Activated CD4-positive, alpha-beta T cell treated with anti-CD3 and anti-CD28 coated beads for 36 hours (primary cell): ENCODE measurements at regions not wholly inside any gene's neighbourhood (a gene's known extent, or its start where the extent isn't known, plus 50 kb on each side); places are given as distances from the start of the nearest gene placed in this dataset.

Experiments used
- ATAC-seq: fragments of 200-7000 bp; cut with Tn5 transposase; one replicate; pipeline ENCODE4 v1.10.0; 2021; ENCODE audit warnings: mild to moderate bottlenecking, moderate library complexity
- CTCF ChIA-PET: fragments of 350-600 bp; sonication (Branson Sonifier 250); formaldehyde crosslinking; loops from one replicate; lab custom pipeline; 2021; ENCODE audit warnings: antibody characterized with exemption; lab: Charles Lee
- POLR2A ChIA-PET: fragments of 350-600 bp; sonication (Branson Sonifier 250); formaldehyde crosslinking; loops from one replicate; lab custom pipeline; 2021; ENCODE audit warnings: antibody characterized with exemption, inconsistent platforms; lab: Charles Lee
- DNase-seq: peaks from one replicate; pipeline ENCODE4 v3.0.0-alpha.2; 2020
- H3K27ac Mint-ChIP-seq: one replicate; pipeline ENCODE4 v1.8.0; 2021; ENCODE audit warnings: mixed read lengths
- H3K27me3 Mint-ChIP-seq: one replicate; pipeline ENCODE4 v1.8.0; 2021; ENCODE audit warnings: mixed read lengths
- H3K36me3 Mint-ChIP-seq: one replicate; pipeline ENCODE4 v1.8.0; 2021; ENCODE audit warnings: low read depth, mixed read lengths
- H3K4me1 Mint-ChIP-seq: one replicate; pipeline ENCODE4 v1.8.0; 2021; ENCODE audit warnings: mixed read lengths
- H3K4me3 Mint-ChIP-seq: one replicate; pipeline ENCODE4 v1.8.0; 2021; ENCODE audit warnings: mild to moderate bottlenecking, moderate library complexity, mixed read lengths
- H3K9me3 Mint-ChIP-seq: one replicate; pipeline ENCODE4 v1.8.0; 2021; ENCODE audit warnings: low read depth, mixed read lengths
- intact Hi-C, 2 experiments: fragments of 100-400 bp; cut with DNase I in 1 of 2; cut with micrococcal nuclease in 1 of 2; formaldehyde crosslinking; loops; one replicate each; pipeline versions ENCODE4 v1.14.2 to v1.15.1; 2022 to 2024; cut with DNase I, micrococcal nuclease

GRCh38 chr16:50436271-50436670 lies 67.5 kb upstream of the BRD7 start:
- ChIA-PET POLR2A (no interaction called here), CTCF (interaction anchor here (0.7 kb wide), 1 partner anchor 241 kb away, joined by 3 read pairs; no protein-coding TSS in a partner anchor)

GRCh38 chr16:50434872-50435478 lies 66.2 kb upstream of the BRD7 start:
- intact Hi-C loops: no loop called here
- H3K27me3 Mint-ChIP-seq: no peaks in the 10 kb centered on the region
- no peak for DNase-seq
- H3K4me1 Mint-ChIP-seq: no peaks in the 10 kb centered on the region
- CTCF ChIA-PET: no interaction called here
- no peak overlapping the region for H3K4me3 Mint-ChIP-seq
- H3K36me3 Mint-ChIP-seq: peaks cover under 1% of the 10 kb centered on the region
- no peak overlapping the region for H3K27ac Mint-ChIP-seq
- ATAC-seq: no peak
- POLR2A ChIA-PET: no interaction called here
- H3K9me3 Mint-ChIP-seq: peaks cover 9% of the 10 kb centered on the region

More at GRCh38 chr16:50436271-50436670, 67.5 kb upstream of the BRD7 start:
- peaks cover 14% of the 10 kb centered on the region for H3K9me3 Mint-ChIP-seq
- H3K27ac Mint-ChIP-seq: no peak overlapping the region
- intact Hi-C loops: no loop called here
- no peak for ATAC-seq
- H3K36me3 Mint-ChIP-seq: peaks cover 5% of the 10 kb centered on the region
- DNase-seq: no peak
- H3K4me1 Mint-ChIP-seq: no peaks in the 10 kb centered on the region
- no peak overlapping the region for H3K4me3 Mint-ChIP-seq
- no peaks in the 10 kb centered on the region for H3K27me3 Mint-ChIP-seq

GRCh38 chr16:50430076-50430475 lies 61.3 kb upstream of the BRD7 start:
- intact Hi-C loops: no loop called here
- POLR2A ChIA-PET: no interaction called here

GRCh38 chr16:50428742-50429141 lies 60.0 kb upstream of the BRD7 start:
- H3K27me3 Mint-ChIP-seq: peaks cover 2% of the 10 kb centered on the region
- ChIA-PET POLR2A (no interaction called here), CTCF (interaction anchor here (1.6 kb wide), 2 partner anchors 16 to 27 kb away, joined by 3 read pairs; no protein-coding TSS in a partner anchor)
- no peak for DNase-seq
- ATAC-seq: no peak
- intact Hi-C loops: no loop called here
- no peaks in the 10 kb centered on the region for H3K36me3 Mint-ChIP-seq
- no peak overlapping the region for H3K4me3 Mint-ChIP-seq
- H3K27ac Mint-ChIP-seq: no peak overlapping the region
- H3K9me3 Mint-ChIP-seq: no peaks in the 10 kb centered on the region
- H3K4me1 Mint-ChIP-seq: no peaks in the 10 kb centered on the region

More at GRCh38 chr16:50430076-50430475, 61.3 kb upstream of the BRD7 start:
- H3K27ac Mint-ChIP-seq: no peak overlapping the region
- no peaks in the 10 kb centered on the region for H3K36me3 Mint-ChIP-seq
- peaks cover 2% of the 10 kb centered on the region for H3K27me3 Mint-ChIP-seq
- no peaks in the 10 kb centered on the region for H3K4me1 Mint-ChIP-seq
- H3K4me3 Mint-ChIP-seq: no peak overlapping the region
- no peak for DNase-seq
- no peaks in the 10 kb centered on the region for H3K9me3 Mint-ChIP-seq
- no peak for ATAC-seq
- CTCF ChIA-PET: interaction anchor here (1.6 kb wide), 1 partner anchor 15 kb away, joined by 3 read pairs; no protein-coding TSS in a partner anchor

GRCh38 chr16:50428116-50428515 lies 59.3 kb upstream of the BRD7 start:
- H3K9me3 Mint-ChIP-seq: no peaks in the 10 kb centered on the region
- ChIA-PET POLR2A (no interaction called here), CTCF (interaction anchor here (1.6 kb wide), 1 partner anchor 27 kb away, joined by 3 read pairs; no protein-coding TSS in a partner anchor)
- intact Hi-C loops: no loop called here
- no peak overlapping the region for H3K4me3 Mint-ChIP-seq
- ATAC-seq: no peak
- no peak overlapping the region for H3K27ac Mint-ChIP-seq
- peaks cover 2% of the 10 kb centered on the region for H3K27me3 Mint-ChIP-seq
- DNase-seq: no peak
- no peaks in the 10 kb centered on the region for H3K4me1 Mint-ChIP-seq
- no peaks in the 10 kb centered on the region for H3K36me3 Mint-ChIP-seq

- Mint-ChIP-seq H3K9me3 (peaks cover 2% of the 10 kb centered on the region), H3K4me3 (no peak overlapping the region), H3K4me1 (no peaks in the 10 kb centered on the region), H3K27me3 (peaks cover 2% of the 10 kb centered on the region), H3K27ac (no peak overlapping the region), H3K36me3 (no peaks in the 10 kb centered on the region)
- no peak for ATAC-seq
- DNase-seq: no peak
- intact Hi-C loops: no loop called here
- ChIA-PET POLR2A (no interaction called here), CTCF (no interaction called here)
These were observed 58.3 kb upstream of the BRD7 start for GRCh38 chr16:50427107-50427506.

- ATAC-seq: no peak
- no peaks in the 10 kb centered on the region for H3K36me3 Mint-ChIP-seq
- H3K27ac Mint-ChIP-seq: no peak overlapping the region
- no peak for DNase-seq
- ChIA-PET POLR2A (interaction anchor here (0.7 kb wide), 1 partner anchor 44 kb away, joined by 3 read pairs; no protein-coding TSS in a partner anchor), CTCF (no interaction called here)
- no peaks in the 10 kb centered on the region for H3K4me1 Mint-ChIP-seq
- H3K27me3 Mint-ChIP-seq: peaks cover 2% of the 10 kb centered on the region
- intact Hi-C loops: no loop called here
- no peak overlapping the region for H3K4me3 Mint-ChIP-seq
- peaks cover 2% of the 10 kb centered on the region for H3K9me3 Mint-ChIP-seq
These were observed 56.9 kb upstream of the BRD7 start for GRCh38 chr16:50425648-50426047.

GRCh38 chr16:50425044-50425443 lies 56.3 kb upstream of the BRD7 start:
- H3K9me3 Mint-ChIP-seq: peaks cover 5% of the 10 kb centered on the region
- no peak overlapping the region for H3K27ac Mint-ChIP-seq
- H3K27me3 Mint-ChIP-seq: peaks cover 2% of the 10 kb centered on the region
- H3K36me3 Mint-ChIP-seq: no peaks in the 10 kb centered on the region
- no peak overlapping the region for H3K4me3 Mint-ChIP-seq
- ATAC-seq (no peak), DNase-seq (no peak)
- CTCF ChIA-PET: no interaction called here
- intact Hi-C loops: no loop called here
- POLR2A ChIA-PET: interaction anchor here (0.7 kb wide), 1 partner anchor 45 kb away, joined by 3 read pairs; no protein-coding TSS in a partner anchor
- H3K4me1 Mint-ChIP-seq: no peaks in the 10 kb centered on the region

GRCh38 chr16:50422926-50423325 lies 54.1 kb upstream of the BRD7 start:
- no peak for ATAC-seq
- H3K27ac Mint-ChIP-seq: no peak overlapping the region
- intact Hi-C loops: no loop called here

GRCh38 chr16:50419116-50419515 lies 50.3 kb upstream of the BRD7 start:
- Mint-ChIP-seq H3K27ac (no peak overlapping the region), H3K36me3 (no peaks in the 10 kb centered on the region), H3K27me3 (peaks cover 2% of the 10 kb centered on the region), H3K4me3 (no peak overlapping the region), H3K4me1 (no peaks in the 10 kb centered on the region), H3K9me3 (peaks cover 26% of the 10 kb centered on the region)
- ChIA-PET POLR2A (no interaction called here), CTCF (no interaction called here)
- ATAC-seq: no peak
- intact Hi-C loops: no loop called here
- no peak for DNase-seq

More at GRCh38 chr16:50422926-50423325, 54.1 kb upstream of the BRD7 start:
- H3K9me3 Mint-ChIP-seq: peaks cover 17% of the 10 kb centered on the region
- H3K4me3 Mint-ChIP-seq: no peak overlapping the region
- CTCF ChIA-PET: no interaction called here
- POLR2A ChIA-PET: no interaction called here
- H3K27me3 Mint-ChIP-seq: peaks cover 2% of the 10 kb centered on the region
- no peak for DNase-seq
- H3K36me3 Mint-ChIP-seq: no peaks in the 10 kb centered on the region
- no peaks in the 10 kb centered on the region for H3K4me1 Mint-ChIP-seq
